Upper lobe of right lung (tissue), 1 donor: ENCODE measurements at regions not wholly inside any gene's neighbourhood (a gene's known extent, or its start where the extent isn't known, plus 50 kb on each side); places are given as distances from the start of the nearest gene placed in this dataset.

Source experiments
- ATAC-seq: fragments of 200-7000 bp; cut with Tn5 transposase; one replicate; pipeline ENCODE4 v1.9.1; 2020; ENCODE audit warnings: mild to moderate bottlenecking, moderate library complexity
- DNase-seq: peaks from one replicate; pipeline ENCODE4 v3.0.0-alpha.2; 2020
- H3K27ac ChIP-seq: fragments of 200-600 bp; one replicate; pipeline ENCODE4 v1.8.0; 2022
- H3K27me3 ChIP-seq: fragments of 200-600 bp; one replicate; pipeline ENCODE4 v1.8.0; 2022; ENCODE audit warnings: mild to moderate bottlenecking
- H3K36me3 ChIP-seq: fragments of 200-600 bp; one replicate; pipeline ENCODE4 v1.8.0; 2022
- H3K4me1 ChIP-seq: fragments of 200-600 bp; one replicate; pipeline ENCODE4 v1.8.0; 2022
- H3K4me3 ChIP-seq: fragments of 200-600 bp; one replicate; pipeline ENCODE4 v1.8.0; 2022; ENCODE audit warnings: mild to moderate bottlenecking
- H3K9me3 ChIP-seq: fragments of 200-600 bp; one replicate; pipeline ENCODE4 v1.8.0; 2022
- CTCF ChIP-seq: fragments of 200-600 bp; IDR thresholded peaks from one replicate; pipeline ENCODE4 v1.8.0; 2022; ENCODE audit warnings: antibody characterized with exemption
- intact Hi-C: fragments of 100-400 bp; cut with DNase I; formaldehyde crosslinking; loops from one replicate; pipeline ENCODE4 v1.11.0; 2022
- donor health status: DM: no; HTN: yes; CAD: no; lungs with severe emphysema.

GRCh38 chr6:11633741-11634509 lies 96.4 kb downstream of the TMEM170B start:
- Histone ChIP-seq H3K36me3 (no peaks in the 10 kb centered on the region), H3K4me1 (peaks cover 15% of the 10 kb centered on the region), H3K27me3 (no peaks in the 10 kb centered on the region), H3K27ac (no peak overlapping the region), H3K9me3 (no peaks in the 10 kb centered on the region), H3K4me3 (no peak overlapping the region)
- no peak for ATAC-seq
- DNase-seq = no peak
- no peak for TF ChIP-seq CTCF
- intact Hi-C loops = no loop called here

- Histone ChIP-seq H3K9me3 (no peaks in the 10 kb centered on the region), H3K4me1 (peaks cover 15% of the 10 kb centered on the region)
- no peak for DNase-seq
Observed at GRCh38 chr6:11634948-11635347, 97.4 kb downstream of the TMEM170B start.

GRCh38 chr6:11636121-11636520 lies 98.6 kb downstream of the TMEM170B start:
- TF ChIP-seq CTCF = no peak
- Histone ChIP-seq H3K27ac (no peak overlapping the region), H3K4me1 (peaks cover 15% of the 10 kb centered on the region), H3K4me3 (no peak overlapping the region), H3K36me3 (no peaks in the 10 kb centered on the region), H3K27me3 (no peaks in the 10 kb centered on the region), H3K9me3 (no peaks in the 10 kb centered on the region)
- intact Hi-C loops = no loop called here
- DNase-seq (no peak), ATAC-seq (no peak)

More at GRCh38 chr6:11634948-11635347, 97.4 kb downstream of the TMEM170B start:
- TF ChIP-seq CTCF = no peak
- H3K27ac ChIP-seq = no peak overlapping the region
- H3K36me3 ChIP-seq = no peaks in the 10 kb centered on the region
- no peaks in the 10 kb centered on the region for H3K27me3 ChIP-seq
- intact Hi-C loops = no loop called here
- no peak overlapping the region for H3K4me3 ChIP-seq
- ATAC-seq = no peak

- no peak for ATAC-seq
Observed at GRCh38 chr6:11637266-11637665, 99.7 kb downstream of the TMEM170B start.

GRCh38 chr6:11639376-11640235 lies 102.1 kb downstream of the TMEM170B start:
- intact Hi-C loops = no loop called here
- Histone ChIP-seq H3K36me3 (no peaks in the 10 kb centered on the region), H3K27ac (no peak overlapping the region), H3K27me3 (no peaks in the 10 kb centered on the region), H3K4me1 (no peaks in the 10 kb centered on the region), H3K9me3 (no peaks in the 10 kb centered on the region), H3K4me3 (no peak overlapping the region)
- ATAC-seq (no peak), DNase-seq (no peak)
- TF ChIP-seq CTCF = no peak

More at GRCh38 chr6:11637266-11637665, 99.7 kb downstream of the TMEM170B start:
- no peak for DNase-seq
- no peaks in the 10 kb centered on the region for H3K36me3 ChIP-seq
- H3K4me3 ChIP-seq = no peak overlapping the region
- no peaks in the 10 kb centered on the region for H3K9me3 ChIP-seq
- no peak for TF ChIP-seq CTCF
- peaks cover 4% of the 10 kb centered on the region for H3K4me1 ChIP-seq
- intact Hi-C loops = no loop called here
- H3K27me3 ChIP-seq = no peaks in the 10 kb centered on the region
- no peak overlapping the region for H3K27ac ChIP-seq
